C4-2B (cell line): ENCODE measurements at regions not wholly inside any gene's neighbourhood (a gene's known extent, or its start where the extent isn't known, plus 50 kb on each side); places are given as distances from the start of the nearest gene placed in this dataset.

Experiments
- CTCF ChIP-seq: fragments of 450-650 bp; conservative IDR thresholded peaks from 2 replicates; pipeline ENCODE4 v1.5.1; 2017; ENCODE audit warnings: mild to moderate bottlenecking
- ZFX ChIP-seq: fragments of 450-650 bp; IDR thresholded peaks from 2 replicates; pipeline ENCODE4 v1.6.1; 2017

- TF ChIP-seq CTCF = no peak
- TF ChIP-seq ZFX = no peak
Measured at GRCh38 chr6:81894788-81895271, 142.3 kb upstream of the TENT5A start.
